ENCODE measurements at regions not wholly inside any gene's neighbourhood (a gene's known extent, or its start where the extent isn't known, plus 50 kb on each side); places are given as distances from the start of the nearest gene placed in this dataset.

- no peak for DNase-seq (ENCODE audit: low spot score)
- in situ Hi-C loops (cut with MboI; ENCODE audit: low pct_unique_long_range_greater_than_20kb, low sequenced_read_pairs, unreplicated experiment) = no loop called here
- TF ChIP-seq, protein P1, sequence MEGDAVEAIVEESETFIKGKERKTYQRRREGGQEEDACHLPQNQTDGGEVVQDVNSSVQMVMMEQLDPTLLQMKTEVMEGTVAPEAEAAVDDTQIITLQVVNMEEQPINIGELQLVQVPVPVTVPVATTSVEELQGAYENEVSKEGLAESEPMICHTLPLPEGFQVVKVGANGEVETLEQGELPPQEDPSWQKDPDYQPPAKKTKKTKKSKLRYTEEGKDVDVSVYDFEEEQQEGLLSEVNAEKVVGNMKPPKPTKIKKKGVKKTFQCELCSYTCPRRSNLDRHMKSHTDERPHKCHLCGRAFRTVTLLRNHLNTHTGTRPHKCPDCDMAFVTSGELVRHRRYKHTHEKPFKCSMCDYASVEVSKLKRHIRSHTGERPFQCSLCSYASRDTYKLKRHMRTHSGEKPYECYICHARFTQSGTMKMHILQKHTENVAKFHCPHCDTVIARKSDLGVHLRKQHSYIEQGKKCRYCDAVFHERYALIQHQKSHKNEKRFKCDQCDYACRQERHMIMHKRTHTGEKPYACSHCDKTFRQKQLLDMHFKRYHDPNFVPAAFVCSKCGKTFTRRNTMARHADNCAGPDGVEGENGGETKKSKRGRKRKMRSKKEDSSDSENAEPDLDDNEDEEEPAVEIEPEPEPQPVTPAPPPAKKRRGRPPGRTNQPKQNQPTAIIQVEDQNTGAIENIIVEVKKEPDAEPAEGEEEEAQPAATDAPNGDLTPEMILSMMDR (IDR thresholded peaks at IDR 0.05; ENCODE audit: extremely low read depth, insufficient read depth, missing control alignments) = no peak
Observed at GRCh38 chr11:82105331-82105998, 628.2 kb downstream of the FAM181B start.

DNA sequence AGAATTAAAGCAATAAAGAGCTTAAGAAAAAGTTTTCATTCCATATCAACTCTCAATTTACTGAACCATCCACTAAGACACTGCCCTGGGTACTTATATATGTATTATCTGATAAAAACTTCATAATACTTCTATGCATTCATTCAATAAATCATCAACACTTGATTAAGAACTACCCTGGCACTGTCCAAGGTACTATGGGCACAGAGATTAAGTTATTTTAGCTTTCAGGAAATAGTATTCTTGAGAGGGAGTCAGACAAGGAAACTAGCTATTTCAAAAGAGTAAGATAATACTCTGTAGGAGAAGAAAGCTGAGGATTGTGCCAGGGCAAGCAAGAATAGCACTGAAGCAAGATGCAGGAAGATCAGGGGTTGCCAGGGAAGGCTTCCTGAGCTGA lies 640.8 kb downstream of the FAM181B start:
- in situ Hi-C loops (cut with MboI; ENCODE audit: low pct_unique_long_range_greater_than_20kb, low sequenced_read_pairs, unreplicated experiment) = no loop called here
- DNase-seq (ENCODE audit: low spot score) = no peak
- TF ChIP-seq, protein P1 (IDR thresholded peaks at IDR 0.05; ENCODE audit: extremely low read depth, insufficient read depth, missing control alignments) = no peak

DNA sequence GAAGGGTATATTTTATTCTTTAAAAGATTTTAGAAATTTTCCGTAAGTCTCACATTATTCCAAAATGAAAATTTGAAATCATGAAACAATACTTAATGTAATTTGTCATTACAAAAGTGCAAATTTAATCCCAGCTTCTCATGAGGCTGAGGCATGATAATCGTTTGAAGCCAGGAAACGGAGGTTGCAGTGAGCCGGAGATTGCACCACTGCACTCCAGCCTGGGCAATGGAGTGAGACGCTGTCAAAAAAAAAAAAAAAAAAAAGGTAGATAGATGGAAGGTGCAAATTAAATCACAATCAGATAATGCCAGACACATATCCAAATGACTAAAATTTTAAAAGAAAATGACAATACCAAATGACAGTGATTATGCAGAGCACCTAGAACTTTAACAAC lies 644.2 kb downstream of the FAM181B start:
- TF ChIP-seq, protein P1 (IDR thresholded peaks at IDR 0.05; ENCODE audit: extremely low read depth, insufficient read depth, missing control alignments) = no peak
- in situ Hi-C loops (cut with MboI; ENCODE audit: low pct_unique_long_range_greater_than_20kb, low sequenced_read_pairs, unreplicated experiment) = no loop called here

GRCh38 chr11:82085493-82085892 lies 648.2 kb downstream of the FAM181B start:
- DNase-seq (ENCODE audit: low spot score) = no peak
- TF ChIP-seq, protein P1 (IDR thresholded peaks at IDR 0.05; ENCODE audit: extremely low read depth, insufficient read depth, missing control alignments) = no peak
- in situ Hi-C loops (cut with MboI; ENCODE audit: low pct_unique_long_range_greater_than_20kb, low sequenced_read_pairs, unreplicated experiment) = no loop called here

More for the DNA sequence above, 644.2 kb downstream of the FAM181B start:
- DNase-seq (ENCODE audit: low spot score) = no peak

- in situ Hi-C loops (cut with MboI; ENCODE audit: low pct_unique_long_range_greater_than_20kb, low sequenced_read_pairs, unreplicated experiment) = no loop called here
- TF ChIP-seq, protein P1 (IDR thresholded peaks at IDR 0.05; ENCODE audit: extremely low read depth, insufficient read depth, missing control alignments) = no peak
- no peak for DNase-seq (ENCODE audit: low spot score)
Observed at GRCh38 chr11:82082976-82083375, 650.7 kb downstream of the FAM181B start.

GRCh38 chr11:82080160-82080559 lies 653.5 kb downstream of the FAM181B start:
- no peak for DNase-seq (ENCODE audit: low spot score)
- in situ Hi-C loops (cut with MboI; ENCODE audit: low pct_unique_long_range_greater_than_20kb, low sequenced_read_pairs, unreplicated experiment) = no loop called here
- TF ChIP-seq, protein P1 (IDR thresholded peaks at IDR 0.05; ENCODE audit: extremely low read depth, insufficient read depth, missing control alignments) = no peak

Data from GM13977 (cell line).